Activated T-helper 1 cell treated with anti-CD3 and anti-CD28 coated beads, Interleukin-2, amount 50 U/mL, for 16 hours (primary cell): ENCODE measurements at regions not wholly inside any gene's neighbourhood (a gene's known extent, or its start where the extent isn't known, plus 50 kb on each side); places are given as distances from the start of the nearest gene placed in this dataset.
"Not testable (repeated sequence)": the region's sequence is repeated elsewhere in the genome, so short reads cannot be mapped to it uniquely, and the experiment has no call there.

ENCODE experiments used
- DNase-seq, 2 donors: peaks; one replicate each; pipeline ENCODE4 v3.0.0-alpha.2; 2020; ENCODE audit warnings: low read depth in 1 of 2, low spot score in 1 of 2

DNA sequence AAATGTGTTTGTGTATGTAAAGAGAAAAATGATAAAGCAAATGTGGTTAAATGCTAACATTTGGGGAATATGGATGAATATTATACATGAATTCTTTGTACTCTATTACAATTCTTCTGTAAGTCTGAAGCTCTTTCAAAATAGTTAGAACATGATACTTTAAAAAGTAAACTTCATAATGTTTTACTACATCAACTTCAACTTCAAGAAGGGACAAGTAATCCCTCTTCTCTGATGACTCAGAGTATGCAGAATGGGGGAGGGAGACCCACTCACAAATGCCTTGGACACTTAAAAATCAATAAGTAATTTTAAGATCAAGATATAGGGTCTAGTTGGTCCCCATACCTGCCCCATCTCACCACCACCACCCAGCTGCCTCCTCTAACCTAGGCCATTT, 162.4 kb downstream of the ESM1 start:
- DNase-seq, result no peak

DNA sequence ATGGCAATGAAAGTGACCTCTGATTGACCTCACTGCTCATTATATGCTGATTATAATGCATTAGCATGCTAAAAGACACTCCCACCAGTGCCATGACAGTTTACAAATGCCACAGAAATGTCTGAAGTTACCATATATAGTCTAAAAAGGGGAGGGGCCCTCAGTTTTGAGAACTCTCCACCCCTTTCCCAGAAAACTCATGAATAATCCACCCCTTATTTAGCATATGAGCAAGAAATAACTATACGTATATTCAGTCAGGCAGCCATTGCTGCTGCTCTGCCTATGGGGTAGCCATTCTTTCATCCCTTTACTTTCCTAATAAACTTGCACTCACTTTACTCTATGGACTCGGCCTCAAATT, 163.1 kb downstream of the ESM1 start:
- no peak for DNase-seq

DNA sequence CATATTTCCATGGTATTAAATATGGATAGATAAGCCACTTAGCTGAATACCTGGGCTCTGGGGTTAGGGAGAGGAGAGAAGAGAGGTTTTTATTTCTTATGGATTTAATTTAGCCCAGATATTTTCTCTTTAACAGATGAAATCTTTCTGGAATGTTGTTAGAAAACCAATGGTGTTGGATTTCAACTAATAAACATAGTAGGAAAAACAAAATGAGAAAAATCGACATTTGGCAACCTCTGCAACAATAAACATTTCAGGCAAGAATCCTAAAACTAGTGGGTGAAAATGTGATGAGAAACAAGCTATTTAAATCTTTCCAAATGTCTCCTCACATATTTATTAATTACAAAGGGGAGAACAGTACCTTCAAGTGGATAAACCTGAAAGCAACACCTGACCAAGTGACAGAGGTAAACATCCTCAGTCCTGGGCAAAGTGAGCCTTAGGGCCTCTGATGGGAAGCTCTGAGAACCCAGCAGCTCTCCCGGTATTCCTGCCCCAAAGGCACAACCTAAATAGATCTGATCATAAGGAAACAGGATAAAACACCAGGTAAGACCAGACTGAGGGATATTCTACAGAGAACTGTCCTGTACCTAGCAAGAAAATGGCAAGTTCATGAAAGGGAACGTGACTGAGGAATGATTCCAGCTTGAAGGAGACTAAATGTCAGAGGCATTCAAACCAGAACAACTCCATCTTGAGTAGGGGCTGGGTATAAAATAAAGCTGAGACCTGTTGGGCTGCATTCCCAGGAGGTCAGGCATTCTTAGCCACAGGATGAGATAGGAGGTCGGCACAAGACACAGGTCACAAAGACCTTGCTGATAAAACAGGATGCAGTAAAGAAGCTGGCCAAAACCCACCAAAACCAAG, 163.7 kb downstream of the ESM1 start:
- DNase-seq, result no peak

GRCh38 chr5:54820346-54821134, 164.9 kb downstream of the ESM1 start:
- DNase-seq, result no peak

- no peak for DNase-seq
Measured at GRCh38 chr5:54807421-54807820, 178.0 kb downstream of the ESM1 start.

DNA sequence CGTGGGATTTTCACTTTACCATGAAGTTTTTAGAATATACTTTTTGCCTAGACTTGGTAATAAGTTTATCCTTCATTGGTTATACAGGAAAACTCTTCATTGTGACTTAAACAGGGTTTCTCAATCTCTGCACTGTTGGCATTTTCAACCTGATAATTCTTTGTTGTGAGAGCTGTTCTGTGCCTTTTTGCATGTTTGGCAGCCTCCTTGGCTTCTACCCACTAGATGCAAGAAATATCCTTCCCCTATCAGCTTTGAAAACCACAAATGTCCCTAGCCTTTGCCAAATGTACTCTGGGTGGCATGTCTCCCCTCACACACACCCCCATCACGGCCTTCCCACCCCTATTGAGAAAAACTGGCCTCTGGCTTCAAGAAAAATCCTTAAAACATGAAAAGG, 180.9 kb downstream of the ESM1 start:
- no peak for DNase-seq

- no peak for DNase-seq
Measured at GRCh38 chr5:54804086-54804485, 181.3 kb downstream of the ESM1 start.

DNA sequence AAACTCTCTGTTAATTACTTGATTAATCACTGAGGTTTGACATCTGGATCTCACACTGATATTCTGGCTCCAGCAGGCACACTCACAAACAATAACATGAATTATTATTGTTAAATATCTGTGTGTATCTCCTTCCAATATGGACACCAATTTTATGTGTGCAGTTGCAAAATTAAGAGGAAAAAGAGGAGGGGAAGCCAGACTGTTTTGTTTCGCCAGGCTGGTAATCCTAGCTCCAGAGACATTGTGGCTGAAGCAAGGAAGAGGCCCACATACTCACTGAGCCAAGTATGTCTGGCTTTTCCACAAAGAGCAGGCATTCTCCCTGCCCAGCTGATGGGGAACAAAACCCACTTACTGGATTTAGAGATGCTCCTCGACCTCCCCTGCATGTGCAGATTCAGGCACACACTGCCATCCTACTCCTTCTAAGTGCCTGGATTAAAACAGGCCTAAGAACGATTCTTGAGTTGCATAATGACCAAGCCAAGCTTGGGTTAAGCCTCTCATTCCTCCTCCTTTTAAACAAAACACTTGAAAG, 181.9 kb downstream of the ESM1 start:
- DNase-seq, result no peak

- no peak for DNase-seq
Measured at GRCh38 chr5:54799645-54800044, 185.7 kb downstream of the ESM1 start.

DNA sequence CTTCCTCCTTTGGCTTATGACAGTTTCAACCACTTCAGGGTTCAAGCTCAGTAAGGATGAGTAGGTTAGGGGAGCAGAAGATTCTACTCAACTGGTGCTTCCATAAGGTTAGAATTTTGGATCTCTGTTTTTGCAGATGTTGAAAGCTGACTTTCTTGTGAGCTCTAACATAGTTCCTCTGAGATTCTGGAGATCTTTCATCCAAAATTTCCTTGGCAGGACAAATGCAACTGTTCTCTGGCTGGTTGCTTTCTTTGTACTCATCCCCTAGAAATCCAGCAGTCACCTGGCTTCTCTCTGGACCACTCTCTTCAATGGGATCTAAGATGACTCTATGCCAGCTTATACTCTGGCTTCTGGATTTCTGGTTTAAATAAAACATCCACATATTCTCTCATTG, 189.6 kb downstream of the ESM1 start:
- no peak for DNase-seq

- DNase-seq, result no peak
Measured at GRCh38 chr5:54795284-54795683, 190.1 kb downstream of the ESM1 start.

- DNase-seq, result no peak
Measured at GRCh38 chr5:54794135-54794975, 191.0 kb downstream of the ESM1 start.

DNA sequence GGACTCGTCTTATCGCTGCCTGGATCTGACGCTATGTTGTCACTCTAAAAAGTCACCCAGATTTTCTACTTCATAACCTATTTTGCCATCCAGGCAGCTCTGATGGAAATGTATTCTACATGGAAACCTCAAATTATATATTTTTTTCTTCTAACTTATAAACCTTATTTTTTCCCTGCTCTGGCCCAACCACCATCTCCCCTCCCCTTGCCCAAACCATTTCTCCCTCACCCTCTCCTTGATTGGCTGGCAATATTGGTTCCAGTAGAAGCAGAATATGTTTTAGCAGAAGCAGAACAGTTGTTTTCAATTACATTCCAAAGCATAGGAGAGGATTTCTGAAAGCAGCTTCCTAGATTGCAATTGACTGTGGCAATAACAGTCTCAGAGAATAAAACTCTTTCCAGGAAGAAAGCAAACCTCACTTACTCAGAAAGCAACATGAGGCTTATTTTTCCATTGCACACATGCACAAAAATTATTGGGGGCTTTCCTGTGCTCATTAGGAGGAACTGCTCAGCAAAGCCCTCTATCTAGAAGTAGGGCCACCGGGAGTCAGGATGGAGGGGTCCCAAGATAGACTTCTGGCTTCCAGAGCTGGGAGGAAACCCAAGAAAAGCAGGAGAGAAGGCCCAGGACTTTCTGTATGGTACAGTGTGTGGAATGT, 191.8 kb downstream of the ESM1 start:
- no peak for DNase-seq

DNA sequence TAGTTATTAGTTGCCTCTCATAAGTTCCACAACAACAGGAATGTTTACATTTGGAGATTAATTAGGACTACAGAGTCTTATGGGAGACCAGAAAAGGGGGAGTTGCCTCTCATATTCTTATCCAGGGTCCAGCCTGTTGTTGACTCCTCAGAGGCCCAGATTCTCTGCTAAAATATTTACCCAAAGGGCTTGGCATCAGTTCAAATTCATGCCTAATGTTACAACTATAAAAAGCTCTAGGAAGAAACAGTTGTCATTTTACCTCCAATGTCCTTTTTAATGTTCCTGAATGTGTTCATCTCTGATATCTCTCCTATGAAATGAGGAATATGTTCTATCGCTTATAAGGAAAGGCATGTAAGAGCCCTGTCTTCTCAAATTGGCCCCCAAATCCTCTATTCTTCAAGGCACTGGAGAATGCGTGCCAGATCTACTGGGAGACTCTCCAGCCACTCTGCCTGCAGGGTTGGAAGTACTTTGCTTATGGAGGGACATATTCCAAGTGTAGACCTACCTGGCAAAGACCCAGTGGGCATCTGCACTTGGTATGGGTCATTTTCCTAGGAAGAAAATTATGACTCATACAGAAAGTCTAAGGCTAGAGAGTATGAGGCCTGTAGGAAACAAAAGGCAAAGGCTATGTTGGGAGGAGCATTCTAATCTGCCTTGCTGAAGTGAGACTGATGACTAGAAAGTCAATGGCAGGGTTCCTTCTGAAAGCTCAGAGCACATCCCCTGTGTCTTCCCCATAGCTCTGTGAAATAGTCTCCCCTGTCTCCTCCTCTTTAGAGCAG, 192.6 kb downstream of the ESM1 start:
- DNase-seq, result no peak

DNA sequence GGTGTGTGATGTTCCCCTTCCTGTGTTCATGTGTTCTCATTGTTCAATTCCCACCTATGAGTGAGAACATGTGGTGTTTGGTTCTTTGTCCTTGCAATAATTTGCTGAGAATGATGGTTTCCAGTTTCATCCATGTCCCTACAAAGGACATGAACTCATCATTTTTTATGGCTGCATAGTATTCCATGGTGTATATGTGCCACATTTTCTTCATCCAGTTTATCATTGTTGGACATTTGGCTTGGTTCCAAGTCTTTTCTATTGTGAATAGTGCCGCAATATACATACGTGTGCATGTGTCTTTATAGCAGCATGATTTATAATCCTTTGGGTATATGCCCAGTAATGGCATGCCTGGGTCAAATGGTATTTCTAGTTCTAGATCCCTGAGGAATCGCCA, 197.5 kb downstream of the ESM1 start:
- not testable (repeated sequence) for DNase-seq

DNA sequence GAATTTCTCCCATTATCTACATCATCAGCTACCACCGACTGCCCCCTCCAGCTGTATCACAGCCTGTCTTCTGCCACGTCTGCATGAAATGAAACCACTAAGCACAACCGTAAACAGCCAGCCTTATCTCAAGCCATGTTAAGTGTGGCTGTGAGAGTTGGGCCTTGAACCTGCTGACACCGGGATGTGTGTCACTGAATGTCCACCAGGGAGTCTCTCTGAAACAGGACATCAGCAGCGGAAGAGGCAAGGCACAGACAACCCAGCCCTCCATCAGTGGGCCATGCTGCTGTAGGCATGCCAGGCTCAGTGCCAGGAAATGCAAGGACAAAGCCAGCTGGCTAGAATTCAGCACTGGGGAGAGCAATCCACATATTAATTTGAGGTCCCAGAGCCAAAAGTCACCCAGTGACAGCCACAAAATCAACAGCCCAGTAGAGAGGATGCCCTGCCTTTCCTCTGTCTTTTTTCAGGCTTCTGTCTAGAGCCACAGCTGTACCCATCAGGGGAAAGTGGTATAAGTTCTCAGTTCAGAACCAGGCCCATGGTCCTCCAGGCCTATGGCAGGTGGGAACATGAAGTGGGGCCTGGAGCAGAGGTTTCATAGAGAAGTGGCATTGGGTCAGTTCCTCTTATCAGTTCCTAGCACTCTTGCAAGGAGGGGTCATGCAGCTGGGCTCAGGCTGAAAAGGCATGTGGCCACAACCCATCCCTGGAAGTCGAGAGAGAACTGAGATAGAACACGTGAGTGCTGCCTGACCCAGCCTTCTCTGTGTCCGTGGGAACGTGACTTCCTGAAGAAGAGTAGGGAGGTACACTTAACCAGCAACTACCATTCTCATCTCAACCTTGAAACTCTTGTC, 199.4 kb downstream of the ESM1 start:
- DNase-seq, result no peak

DNA sequence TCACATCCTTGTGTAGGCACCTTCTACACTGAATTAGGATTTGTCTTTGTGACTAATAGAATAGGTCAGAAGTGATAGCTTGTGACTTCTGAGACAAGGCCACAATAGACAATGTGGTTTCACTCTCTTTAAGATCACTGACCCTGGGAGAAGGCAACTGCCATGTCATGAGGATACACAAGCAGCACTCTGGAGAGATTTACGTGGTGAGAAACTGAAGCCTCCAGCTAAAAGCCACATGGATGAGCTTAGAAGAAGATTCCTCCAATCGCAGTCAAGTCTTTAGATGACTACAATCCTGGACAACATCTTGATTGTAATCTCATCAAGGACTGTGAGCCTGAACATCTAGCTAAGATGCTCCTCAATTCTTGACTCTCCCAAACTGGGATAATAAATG, 206.6 kb downstream of the ESM1 start:
- DNase-seq, result no peak

- no peak for DNase-seq
Measured at GRCh38 chr5:54775645-54776044, 209.7 kb downstream of the ESM1 start.
